H1 (cell line): ENCODE measurements at regions not wholly inside any gene's neighbourhood (a gene's known extent, or its start where the extent isn't known, plus 50 kb on each side); places are given as distances from the start of the nearest gene placed in this dataset.

Experiments used
- CTBP2 ChIP-seq: IDR thresholded peaks from 2 replicates; pipeline ENCODE4 v1.7.0; 2011; ENCODE audit warnings: borderline replicate concordance, mild to moderate bottlenecking, moderate library complexity, mixed read lengths, low read length; ENCODE audit not compliant: insufficient read depth, insufficient read length
- GTF2F1 ChIP-seq: IDR thresholded peaks from 2 replicates; pipeline ENCODE4 v1.6.1; 2012; ENCODE audit warnings: low read depth, low read length, improper control_type of control experiment, borderline replicate concordance
- HDAC2 ChIP-seq, 2 experiments: fragments of 300-600 bp in 1 of 2; sonication (generic) in 1 of 2; IDR thresholded peaks; 2 replicates each; pipeline ENCODE4 v1.6.1; 2011 to 2012; ENCODE audit warnings: low read depth in 2 of 2, low read length in 2 of 2, mild to moderate bottlenecking in 2 of 2, moderate library complexity in 2 of 2, borderline replicate concordance in 1 of 2, inconsistent platforms in 1 of 2
- KDM1A ChIP-seq: fragments of 200-600, 300-600 bp; sonication (generic); IDR thresholded peaks from 2 replicates; pipeline ENCODE4 v1.7.1; 2016; ENCODE audit warnings: mild to moderate bottlenecking, low read length, borderline replicate concordance
- RFX5 ChIP-seq: IDR thresholded peaks from 2 replicates; pipeline ENCODE4 v1.6.1; 2011; ENCODE audit warnings: low read depth, low read length, improper control_type of control experiment, borderline replicate concordance
- RXRA ChIP-seq: IDR thresholded peaks from 2 replicates; pipeline ENCODE4 v1.6.1; 2011; ENCODE audit warnings: low read depth, mild to moderate bottlenecking, low read length, moderate library complexity; ENCODE audit not compliant: insufficient read depth
- TAF1 ChIP-seq: IDR thresholded peaks from 2 replicates; pipeline ENCODE4 v1.6.1; 2011; ENCODE audit warnings: mild to moderate bottlenecking, low read depth, low read length

DNA sequence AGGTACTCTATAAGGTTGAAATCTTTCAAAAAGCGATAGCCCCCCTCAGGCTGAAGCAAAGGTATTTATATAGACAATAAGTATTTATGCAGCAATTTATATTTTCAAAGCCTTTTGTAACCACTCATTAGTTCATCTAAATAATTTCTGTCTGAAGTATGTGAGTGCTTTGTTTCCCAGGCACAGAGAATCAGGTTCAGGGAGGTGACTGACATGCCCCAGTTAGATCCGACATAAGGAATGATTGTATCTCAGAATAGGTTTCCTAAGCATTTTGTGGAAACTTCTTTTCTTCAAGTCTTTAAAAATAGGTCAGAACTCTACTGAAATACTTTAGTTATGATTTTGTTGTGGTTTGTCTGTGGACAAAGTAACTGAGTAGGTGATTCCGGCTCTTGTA, 283.4 kb upstream of the G2E3 start (continued):
- no peak for TF ChIP-seq HDAC2 (IDR thresholded peaks at IDR 0.05; ENCODE audit: borderline replicate concordance in 1 of 2, low read depth in 2 of 2, low read length in 2 of 2)
- no peak for TF ChIP-seq CTBP2
- TF ChIP-seq KDM1A: no peak
- no peak for TF ChIP-seq GTF2F1
- TF ChIP-seq RXRA: no peak
- TF ChIP-seq TAF1: no peak
- no peak for TF ChIP-seq RFX5
